ENCODE measurements at regions not wholly inside any gene's neighbourhood (a gene's known extent, or its start where the extent isn't known, plus 50 kb on each side); places are given as distances from the start of the nearest gene placed in this dataset.
"Not testable (repeated sequence)": the region's sequence is repeated elsewhere in the genome, so short reads cannot be mapped to it uniquely, and the experiment has no call there.

GRCh38 chr9:33687779-33688178, 107.6 kb upstream of the PRSS3 start:
- no peak overlapping the region for H3K27ac ChIP-seq
- CTCF ChIA-PET = no interaction called here
- DNase-seq (ENCODE audit: low spot score) = no peak
- POLR2A ChIA-PET (ENCODE audit: low non-redundant PET) = no interaction called here
- TF ChIP-seq CTCF (conservative IDR thresholded peaks at IDR 0.05; ENCODE audit: low read depth) = no peak

GRCh38 chr9:33690143-33690933, 105.0 kb upstream of the PRSS3 start:
- DNase-seq (ENCODE audit: low spot score) = no peak
- ChIA-PET CTCF (no interaction called here), POLR2A (ENCODE audit: low non-redundant PET) (no interaction called here)
- TF ChIP-seq CTCF (conservative IDR thresholded peaks at IDR 0.05; ENCODE audit: low read depth) = no peak
- no peak overlapping the region for H3K27ac ChIP-seq

GRCh38 chr9:33695299-33695698, 100.1 kb upstream of the PRSS3 start:
- no peak for DNase-seq (ENCODE audit: low spot score)
- ChIA-PET CTCF (no interaction called here), POLR2A (ENCODE audit: low non-redundant PET) (no interaction called here)
- no peak for TF ChIP-seq CTCF (conservative IDR thresholded peaks at IDR 0.05; ENCODE audit: low read depth)
- H3K27ac ChIP-seq = no peak overlapping the region

- ChIA-PET POLR2A (ENCODE audit: low non-redundant PET) (no interaction called here), CTCF (no interaction called here)
- no peak overlapping the region for H3K27ac ChIP-seq
- no peak for TF ChIP-seq CTCF (conservative IDR thresholded peaks at IDR 0.05; ENCODE audit: low read depth)
- DNase-seq (ENCODE audit: low spot score) = no peak
Observed at GRCh38 chr9:33695856-33696255, 99.5 kb upstream of the PRSS3 start.

- TF ChIP-seq CTCF (conservative IDR thresholded peaks at IDR 0.05; ENCODE audit: low read depth) = no peak
- DNase-seq (ENCODE audit: low spot score) = no peak
- ChIA-PET POLR2A (ENCODE audit: low non-redundant PET) (no interaction called here), CTCF (no interaction called here)
- no peak overlapping the region for H3K27ac ChIP-seq
Observed at GRCh38 chr9:33697171-33697570, 98.2 kb upstream of the PRSS3 start.

- TF ChIP-seq CTCF (conservative IDR thresholded peaks at IDR 0.05; ENCODE audit: low read depth) = no peak
- no peak overlapping the region for H3K27ac ChIP-seq
- ChIA-PET CTCF (no interaction called here), POLR2A (ENCODE audit: low non-redundant PET) (no interaction called here)
- no peak for DNase-seq (ENCODE audit: low spot score)
Observed at GRCh38 chr9:33698267-33698666, 97.1 kb upstream of the PRSS3 start.

- CTCF ChIA-PET; H3K27ac ChIP-seq; POLR2A ChIA-PET (ENCODE audit: low non-redundant PET); DNase-seq (ENCODE audit: low spot score): not testable (repeated sequence)
Observed at GRCh38 chr9:33700940-33701339, 94.4 kb upstream of the PRSS3 start.

Data from RWPE1 (cell line).